ENCODE measurements at regions not wholly inside any gene's neighbourhood (a gene's known extent, or its start where the extent isn't known, plus 50 kb on each side); places are given as distances from the start of the nearest gene placed in this dataset.

GRCh38 chr1:82549841-82550240 lies 749.1 kb downstream of the ADGRL2 start:
- H3K4me3 ChIP-seq = no peak overlapping the region

GRCh38 chr1:82542766-82543165 lies 742.0 kb downstream of the ADGRL2 start:
- no peak for DNase-seq
- H3K36me3 ChIP-seq = no peaks in the 10 kb centered on the region
- TF ChIP-seq POLR2A (IDR thresholded peaks at IDR 0.05) (no peak), CTCF (IDR thresholded peaks at IDR 0.05) (no peak)
- no peaks in the 10 kb centered on the region for H3K4me1 ChIP-seq
- H3K27ac ChIP-seq = no peak overlapping the region
- H3K4me3 ChIP-seq = no peak overlapping the region
- H3K27me3 ChIP-seq = no peaks in the 10 kb centered on the region
- no peaks in the 10 kb centered on the region for H3K9me3 ChIP-seq

More at GRCh38 chr1:82549841-82550240, 749.1 kb downstream of the ADGRL2 start:
- Histone ChIP-seq H3K36me3 (no peaks in the 10 kb centered on the region), H3K27me3 (no peaks in the 10 kb centered on the region), H3K4me1 (no peaks in the 10 kb centered on the region), H3K27ac (no peak overlapping the region), H3K9me3 (no peaks in the 10 kb centered on the region)
- no peak for TF ChIP-seq CTCF (IDR thresholded peaks at IDR 0.05)
- TF ChIP-seq POLR2A (IDR thresholded peaks at IDR 0.05) = no peak
- DNase-seq = no peak

GRCh38 chr1:82542141-82542540 lies 741.4 kb downstream of the ADGRL2 start:
- TF ChIP-seq CTCF (IDR thresholded peaks at IDR 0.05) = no peak
- TF ChIP-seq POLR2A (IDR thresholded peaks at IDR 0.05) = no peak
- no peak overlapping the region for H3K4me3 ChIP-seq
- H3K9me3 ChIP-seq = no peaks in the 10 kb centered on the region
- DNase-seq = no peak
- H3K27me3 ChIP-seq = no peaks in the 10 kb centered on the region
- no peak overlapping the region for H3K27ac ChIP-seq
- H3K4me1 ChIP-seq = no peaks in the 10 kb centered on the region
- H3K36me3 ChIP-seq = no peaks in the 10 kb centered on the region

GRCh38 chr1:82540006-82540405 lies 739.3 kb downstream of the ADGRL2 start:
- H3K27me3 ChIP-seq = no peaks in the 10 kb centered on the region
- TF ChIP-seq POLR2A (IDR thresholded peaks at IDR 0.05) (no peak), CTCF (IDR thresholded peaks at IDR 0.05) (no peak)
- H3K4me1 ChIP-seq = no peaks in the 10 kb centered on the region
- H3K9me3 ChIP-seq = no peaks in the 10 kb centered on the region
- no peak for DNase-seq
- no peak overlapping the region for H3K27ac ChIP-seq
- no peaks in the 10 kb centered on the region for H3K36me3 ChIP-seq
- no peak overlapping the region for H3K4me3 ChIP-seq

- TF ChIP-seq POLR2A (IDR thresholded peaks at IDR 0.05) (no peak), CTCF (IDR thresholded peaks at IDR 0.05) (no peak)
- no peak for DNase-seq
- H3K27ac ChIP-seq = no peak overlapping the region
- no peaks in the 10 kb centered on the region for H3K27me3 ChIP-seq
- H3K4me3 ChIP-seq = no peak overlapping the region
- no peaks in the 10 kb centered on the region for H3K9me3 ChIP-seq
- no peaks in the 10 kb centered on the region for H3K36me3 ChIP-seq
- H3K4me1 ChIP-seq = no peaks in the 10 kb centered on the region
These were observed 738.1 kb downstream of the ADGRL2 start for GRCh38 chr1:82538876-82539275.

- no peak for TF ChIP-seq POLR2A (IDR thresholded peaks at IDR 0.05)
- TF ChIP-seq CTCF (IDR thresholded peaks at IDR 0.05) = no peak
- H3K4me3 ChIP-seq = no peak overlapping the region
- H3K27me3 ChIP-seq = no peaks in the 10 kb centered on the region
- no peaks in the 10 kb centered on the region for H3K4me1 ChIP-seq
- H3K9me3 ChIP-seq = no peaks in the 10 kb centered on the region
- no peak for DNase-seq
- H3K27ac ChIP-seq = no peak overlapping the region
- H3K36me3 ChIP-seq = no peaks in the 10 kb centered on the region
These were observed 734.3 kb downstream of the ADGRL2 start for GRCh38 chr1:82534996-82535395.

All from Peyer's patch (tissue), 4 donors.